ENCODE measurements at regions not wholly inside any gene's neighbourhood (a gene's known extent, or its start where the extent isn't known, plus 50 kb on each side); places are given as distances from the start of the nearest gene placed in this dataset.
A peak's percentile ranks its signal among the peaks of the same experiment; 100 is the strongest.

DNA sequence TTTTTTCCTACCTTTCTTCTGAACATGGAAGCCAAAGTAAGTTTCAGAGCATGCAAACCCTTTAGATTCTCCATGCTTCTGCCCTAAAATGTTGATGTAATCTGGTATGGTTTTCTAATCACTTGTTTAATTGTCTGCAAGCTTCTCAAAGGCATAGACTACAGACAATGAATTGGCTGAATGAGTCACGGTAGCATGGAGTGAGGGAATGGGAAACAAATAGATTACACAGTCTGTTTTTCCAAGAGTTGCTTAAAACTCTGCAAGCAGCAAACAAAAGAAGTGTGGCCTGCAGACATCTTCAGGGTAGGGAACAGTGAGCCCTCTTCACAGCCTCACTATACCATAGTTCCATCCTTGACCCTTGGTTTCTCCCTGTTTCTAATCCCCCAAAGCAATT, 326.0 kb downstream of the BARHL2 start (continued):
- TF ChIP-seq, protein P1, sequence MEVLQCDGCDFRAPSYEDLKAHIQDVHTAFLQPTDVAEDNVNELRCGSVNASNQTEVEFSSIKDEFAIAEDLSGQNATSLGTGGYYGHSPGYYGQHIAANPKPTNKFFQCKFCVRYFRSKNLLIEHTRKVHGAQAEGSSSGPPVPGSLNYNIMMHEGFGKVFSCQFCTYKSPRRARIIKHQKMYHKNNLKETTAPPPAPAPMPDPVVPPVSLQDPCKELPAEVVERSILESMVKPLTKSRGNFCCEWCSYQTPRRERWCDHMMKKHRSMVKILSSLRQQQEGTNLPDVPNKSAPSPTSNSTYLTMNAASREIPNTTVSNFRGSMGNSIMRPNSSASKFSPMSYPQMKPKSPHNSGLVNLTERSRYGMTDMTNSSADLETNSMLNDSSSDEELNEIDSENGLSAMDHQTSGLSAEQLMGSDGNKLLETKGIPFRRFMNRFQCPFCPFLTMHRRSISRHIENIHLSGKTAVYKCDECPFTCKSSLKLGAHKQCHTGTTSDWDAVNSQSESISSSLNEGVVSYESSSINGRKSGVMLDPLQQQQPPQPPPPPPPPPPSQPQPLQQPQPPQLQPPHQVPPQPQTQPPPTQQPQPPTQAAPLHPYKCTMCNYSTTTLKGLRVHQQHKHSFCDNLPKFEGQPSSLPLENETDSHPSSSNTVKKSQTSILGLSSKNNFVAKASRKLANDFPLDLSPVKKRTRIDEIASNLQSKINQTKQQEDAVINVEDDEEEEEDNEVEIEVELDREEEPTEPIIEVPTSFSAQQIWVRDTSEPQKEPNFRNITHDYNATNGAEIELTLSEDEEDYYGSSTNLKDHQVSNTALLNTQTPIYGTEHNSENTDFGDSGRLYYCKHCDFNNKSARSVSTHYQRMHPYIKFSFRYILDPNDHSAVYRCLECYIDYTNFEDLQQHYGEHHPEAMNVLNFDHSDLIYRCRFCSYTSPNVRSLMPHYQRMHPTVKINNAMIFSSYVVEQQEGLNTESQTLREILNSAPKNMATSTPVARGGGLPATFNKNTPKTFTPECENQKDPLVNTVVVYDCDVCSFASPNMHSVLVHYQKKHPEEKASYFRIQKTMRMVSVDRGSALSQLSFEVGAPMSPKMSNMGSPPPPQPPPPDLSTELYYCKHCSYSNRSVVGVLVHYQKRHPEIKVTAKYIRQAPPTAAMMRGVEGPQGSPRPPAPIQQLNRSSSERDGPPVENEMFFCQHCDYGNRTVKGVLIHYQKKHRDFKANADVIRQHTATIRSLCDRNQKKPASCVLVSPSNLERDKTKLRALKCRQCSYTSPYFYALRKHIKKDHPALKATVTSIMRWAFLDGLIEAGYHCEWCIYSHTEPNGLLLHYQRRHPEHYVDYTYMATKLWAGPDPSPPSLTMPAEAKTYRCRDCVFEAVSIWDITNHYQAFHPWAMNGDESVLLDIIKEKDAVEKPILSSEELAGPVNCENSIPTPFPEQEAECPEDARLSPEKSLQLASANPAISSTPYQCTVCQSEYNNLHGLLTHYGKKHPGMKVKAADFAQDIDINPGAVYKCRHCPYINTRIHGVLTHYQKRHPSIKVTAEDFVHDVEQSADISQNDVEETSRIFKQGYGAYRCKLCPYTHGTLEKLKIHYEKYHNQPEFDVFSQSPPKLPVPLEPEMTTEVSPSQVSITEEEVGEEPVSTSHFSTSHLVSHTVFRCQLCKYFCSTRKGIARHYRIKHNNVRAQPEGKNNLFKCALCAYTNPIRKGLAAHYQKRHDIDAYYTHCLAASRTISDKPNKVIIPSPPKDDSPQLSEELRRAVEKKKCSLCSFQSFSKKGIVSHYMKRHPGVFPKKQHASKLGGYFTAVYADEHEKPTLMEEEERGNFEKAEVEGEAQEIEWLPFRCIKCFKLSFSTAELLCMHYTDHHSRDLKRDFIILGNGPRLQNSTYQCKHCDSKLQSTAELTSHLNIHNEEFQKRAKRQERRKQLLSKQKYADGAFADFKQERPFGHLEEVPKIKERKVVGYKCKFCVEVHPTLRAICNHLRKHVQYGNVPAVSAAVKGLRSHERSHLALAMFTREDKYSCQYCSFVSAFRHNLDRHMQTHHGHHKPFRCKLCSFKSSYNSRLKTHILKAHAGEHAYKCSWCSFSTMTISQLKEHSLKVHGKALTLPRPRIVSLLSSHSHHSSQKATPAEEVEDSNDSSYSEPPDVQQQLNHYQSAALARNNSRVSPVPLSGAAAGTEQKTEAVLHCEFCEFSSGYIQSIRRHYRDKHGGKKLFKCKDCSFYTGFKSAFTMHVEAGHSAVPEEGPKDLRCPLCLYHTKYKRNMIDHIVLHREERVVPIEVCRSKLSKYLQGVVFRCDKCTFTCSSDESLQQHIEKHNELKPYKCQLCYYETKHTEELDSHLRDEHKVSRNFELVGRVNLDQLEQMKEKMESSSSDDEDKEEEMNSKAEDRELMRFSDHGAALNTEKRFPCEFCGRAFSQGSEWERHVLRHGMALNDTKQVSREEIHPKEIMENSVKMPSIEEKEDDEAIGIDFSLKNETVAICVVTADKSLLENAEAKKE (CRISPR knock-in tag; IDR thresholded peaks at IDR 0.05): no peak

DNA sequence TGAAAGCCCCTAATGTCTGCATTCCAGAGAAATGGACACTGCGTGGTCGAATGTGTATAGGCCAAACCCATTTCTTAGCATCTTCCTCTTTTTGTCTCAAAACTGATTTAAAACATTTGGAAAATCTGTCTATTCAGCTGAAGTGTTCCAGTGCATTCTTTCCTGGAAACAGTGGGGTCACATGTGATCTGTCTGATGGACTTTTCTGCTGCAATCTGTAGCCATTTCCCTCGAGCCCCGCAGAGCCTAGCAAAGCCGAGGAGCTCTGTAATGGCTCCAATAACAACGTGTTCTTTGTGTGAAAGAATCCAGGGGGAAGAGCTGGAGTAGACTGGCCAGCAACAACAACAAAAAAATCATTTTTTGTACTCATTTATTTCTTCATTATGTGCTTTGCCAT, 329.3 kb downstream of the BARHL2 start:
- Histone ChIP-seq H3K4me2 (no peak overlapping the region), H3K9me2 (ENCODE audit: insufficient read depth) (no peaks in the 10 kb centered on the region), H2AFZ (peak overlapping the region; percentile 69; the same call in 1 of the 2 replicates), H3K27me3 (ENCODE audit: insufficient read depth) (no peaks in the 10 kb centered on the region), H3K4me3 (no peak overlapping the region), H4K20me1 (replicated peaks; ENCODE audit: insufficient read depth) (no peaks in the 10 kb centered on the region), H3K4me1 (ENCODE audit: insufficient read depth) (no peaks in the 10 kb centered on the region), H3F3A (replicated peaks; ENCODE audit: low read depth) (no peaks in the 10 kb centered on the region), H3K36me3 (ENCODE audit: insufficient read depth) (no peaks in the 10 kb centered on the region), H3K27ac (ENCODE audit: low read depth) (no peak overlapping the region), H3K79me2 (replicated peaks; ENCODE audit: insufficient read depth) (no peaks in the 10 kb centered on the region)
- no peak overlapping the region for H3K4me3 Mint-ChIP-seq
- no peak overlapping the region for H3K27ac Mint-ChIP-seq
- no peaks in the 10 kb centered on the region for H3K36me3 Mint-ChIP-seq (ENCODE audit: low read depth)
- H3K9me3 Mint-ChIP-seq: no peaks in the 10 kb centered on the region
- H3K27me3 Mint-ChIP-seq (ENCODE audit: insufficient read depth, low read depth, poor library complexity): no peaks in the 10 kb centered on the region
- ATAC-seq (no peak), DNase-seq (ENCODE audit: low spot score) (no peak)
- H3K4me1 Mint-ChIP-seq: 0 out of 3 replicates have a peak, but pooled peaks cover 4% of the 10 kb centered on the region
- TF ChIP-seq, protein P2, sequence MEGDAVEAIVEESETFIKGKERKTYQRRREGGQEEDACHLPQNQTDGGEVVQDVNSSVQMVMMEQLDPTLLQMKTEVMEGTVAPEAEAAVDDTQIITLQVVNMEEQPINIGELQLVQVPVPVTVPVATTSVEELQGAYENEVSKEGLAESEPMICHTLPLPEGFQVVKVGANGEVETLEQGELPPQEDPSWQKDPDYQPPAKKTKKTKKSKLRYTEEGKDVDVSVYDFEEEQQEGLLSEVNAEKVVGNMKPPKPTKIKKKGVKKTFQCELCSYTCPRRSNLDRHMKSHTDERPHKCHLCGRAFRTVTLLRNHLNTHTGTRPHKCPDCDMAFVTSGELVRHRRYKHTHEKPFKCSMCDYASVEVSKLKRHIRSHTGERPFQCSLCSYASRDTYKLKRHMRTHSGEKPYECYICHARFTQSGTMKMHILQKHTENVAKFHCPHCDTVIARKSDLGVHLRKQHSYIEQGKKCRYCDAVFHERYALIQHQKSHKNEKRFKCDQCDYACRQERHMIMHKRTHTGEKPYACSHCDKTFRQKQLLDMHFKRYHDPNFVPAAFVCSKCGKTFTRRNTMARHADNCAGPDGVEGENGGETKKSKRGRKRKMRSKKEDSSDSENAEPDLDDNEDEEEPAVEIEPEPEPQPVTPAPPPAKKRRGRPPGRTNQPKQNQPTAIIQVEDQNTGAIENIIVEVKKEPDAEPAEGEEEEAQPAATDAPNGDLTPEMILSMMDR (conservative IDR thresholded peaks at IDR 0.05; ENCODE audit: low read depth in 2 of 2): no peak
- no peak for TF ChIP-seq ZNF331 (CRISPR knock-in tag; IDR thresholded peaks at IDR 0.05; ENCODE audit: low read depth)
- TF ChIP-seq CREB1 (CRISPR knock-in tag; IDR thresholded peaks at IDR 0.05; ENCODE audit: low read depth): no peak
- TF ChIP-seq, protein P3, sequence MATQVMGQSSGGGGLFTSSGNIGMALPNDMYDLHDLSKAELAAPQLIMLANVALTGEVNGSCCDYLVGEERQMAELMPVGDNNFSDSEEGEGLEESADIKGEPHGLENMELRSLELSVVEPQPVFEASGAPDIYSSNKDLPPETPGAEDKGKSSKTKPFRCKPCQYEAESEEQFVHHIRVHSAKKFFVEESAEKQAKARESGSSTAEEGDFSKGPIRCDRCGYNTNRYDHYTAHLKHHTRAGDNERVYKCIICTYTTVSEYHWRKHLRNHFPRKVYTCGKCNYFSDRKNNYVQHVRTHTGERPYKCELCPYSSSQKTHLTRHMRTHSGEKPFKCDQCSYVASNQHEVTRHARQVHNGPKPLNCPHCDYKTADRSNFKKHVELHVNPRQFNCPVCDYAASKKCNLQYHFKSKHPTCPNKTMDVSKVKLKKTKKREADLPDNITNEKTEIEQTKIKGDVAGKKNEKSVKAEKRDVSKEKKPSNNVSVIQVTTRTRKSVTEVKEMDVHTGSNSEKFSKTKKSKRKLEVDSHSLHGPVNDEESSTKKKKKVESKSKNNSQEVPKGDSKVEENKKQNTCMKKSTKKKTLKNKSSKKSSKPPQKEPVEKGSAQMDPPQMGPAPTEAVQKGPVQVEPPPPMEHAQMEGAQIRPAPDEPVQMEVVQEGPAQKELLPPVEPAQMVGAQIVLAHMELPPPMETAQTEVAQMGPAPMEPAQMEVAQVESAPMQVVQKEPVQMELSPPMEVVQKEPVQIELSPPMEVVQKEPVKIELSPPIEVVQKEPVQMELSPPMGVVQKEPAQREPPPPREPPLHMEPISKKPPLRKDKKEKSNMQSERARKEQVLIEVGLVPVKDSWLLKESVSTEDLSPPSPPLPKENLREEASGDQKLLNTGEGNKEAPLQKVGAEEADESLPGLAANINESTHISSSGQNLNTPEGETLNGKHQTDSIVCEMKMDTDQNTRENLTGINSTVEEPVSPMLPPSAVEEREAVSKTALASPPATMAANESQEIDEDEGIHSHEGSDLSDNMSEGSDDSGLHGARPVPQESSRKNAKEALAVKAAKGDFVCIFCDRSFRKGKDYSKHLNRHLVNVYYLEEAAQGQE (IDR thresholded peaks at IDR 0.05; ENCODE audit: unreplicated experiment): no peak
- no peak for TF ChIP-seq POLR2AphosphoS5 (IDR thresholded peaks at IDR 0.05; ENCODE audit: low read depth)

Data from GM23338 (cell line).